ENCODE measurements at regions not wholly inside any gene's neighbourhood (a gene's known extent, or its start where the extent isn't known, plus 50 kb on each side); places are given as distances from the start of the nearest gene placed in this dataset.
"Not testable (repeated sequence)": the region's sequence is repeated elsewhere in the genome, so short reads cannot be mapped to it uniquely, and the experiment has no call there.

- CTCF ChIA-PET (ENCODE audit: partially characterized antibody), result no interaction called here
- Mint-ChIP-seq H3K36me3 (no peaks in the 10 kb centered on the region), H3K27ac (no peak overlapping the region), H3K27me3 (no peaks in the 10 kb centered on the region), H3K4me1 (no peaks in the 10 kb centered on the region), H3K9me3 (peaks cover 0 to 5% (median 3%) of the 10 kb centered on the region in 8 donors), H3K4me3 (no peak overlapping the region)
- no peaks in the 10 kb centered on the region for H3K36me3 ChIP-seq (ENCODE audit: insufficient read depth, low read length)
- intact Hi-C loops (cut with micrococcal nuclease), result no loop called here
- no peak overlapping the region for H3K4me3 ChIP-seq (ENCODE audit: low read length in 2 of 2)
- H3K4me1 ChIP-seq (ENCODE audit: insufficient read depth, low read length), result no peaks in the 10 kb centered on the region
- no peaks in the 10 kb centered on the region for H3K9me3 ChIP-seq (ENCODE audit: control insufficient read depth in 1 of 2, low read length in 2 of 2)
- DNase-seq, result no peak
- H3K27me3 ChIP-seq (ENCODE audit: insufficient read depth, low read length), result no peaks in the 10 kb centered on the region
- POLR2A ChIA-PET (ENCODE audit: partially characterized antibody), result no interaction called here
- no peak overlapping the region for H3K27ac ChIP-seq (ENCODE audit: low read depth, low read length)
These were observed 180.8 kb downstream of the VEGFC start for GRCh38 chr4:176611951-176612350.

GRCh38 chr4:176614793-176615192 is 177.9 kb downstream of the VEGFC start:
- ChIA-PET CTCF (ENCODE audit: partially characterized antibody) (no interaction called here), POLR2A (ENCODE audit: partially characterized antibody) (no interaction called here)
- Histone ChIP-seq H3K27ac (ENCODE audit: low read depth, low read length) (no peak overlapping the region), H3K27me3 (ENCODE audit: insufficient read depth, low read length) (no peaks in the 10 kb centered on the region), H3K4me1 (ENCODE audit: insufficient read depth, low read length) (no peaks in the 10 kb centered on the region), H3K4me3 (ENCODE audit: low read length in 2 of 2) (no peak overlapping the region), H3K9me3 (ENCODE audit: control insufficient read depth in 1 of 2, low read length in 2 of 2) (no peaks in the 10 kb centered on the region), H3K36me3 (ENCODE audit: insufficient read depth, low read length) (no peaks in the 10 kb centered on the region)
- DNase-seq, result no peak
- no peaks in the 10 kb centered on the region for H3K36me3 Mint-ChIP-seq
- no peak overlapping the region for H3K4me3 Mint-ChIP-seq
- intact Hi-C loops (cut with micrococcal nuclease), result no loop called here
- no peaks in the 10 kb centered on the region for H3K4me1 Mint-ChIP-seq
- H3K9me3 Mint-ChIP-seq, result peaks cover 0 to 5% (median 3%) of the 10 kb centered on the region in 8 donors
- no peaks in the 10 kb centered on the region for H3K27me3 Mint-ChIP-seq
- H3K27ac Mint-ChIP-seq, result no peak overlapping the region

GRCh38 chr4:176616151-176616550 is 176.6 kb downstream of the VEGFC start:
- Mint-ChIP-seq H3K36me3 (no peaks in the 10 kb centered on the region), H3K9me3 (peaks cover 0 to 5% (median 3%) of the 10 kb centered on the region in 8 donors), H3K27me3 (no peaks in the 10 kb centered on the region), H3K27ac (no peak overlapping the region), H3K4me3 (no peak overlapping the region), H3K4me1 (no peaks in the 10 kb centered on the region)
- H3K36me3 ChIP-seq (ENCODE audit: insufficient read depth, low read length), result no peaks in the 10 kb centered on the region
- no peaks in the 10 kb centered on the region for H3K27me3 ChIP-seq (ENCODE audit: insufficient read depth, low read length)
- DNase-seq, result no peak
- intact Hi-C loops (cut with micrococcal nuclease), result no loop called here
- no peaks in the 10 kb centered on the region for H3K9me3 ChIP-seq (ENCODE audit: control insufficient read depth in 1 of 2, low read length in 2 of 2)
- H3K4me3 ChIP-seq (ENCODE audit: low read length in 2 of 2), result no peak overlapping the region
- POLR2A ChIA-PET (ENCODE audit: partially characterized antibody), result no interaction called here
- CTCF ChIA-PET (ENCODE audit: partially characterized antibody), result no interaction called here
- no peaks in the 10 kb centered on the region for H3K4me1 ChIP-seq (ENCODE audit: insufficient read depth, low read length)
- H3K27ac ChIP-seq (ENCODE audit: low read depth, low read length), result no peak overlapping the region

GRCh38 chr4:176618138-176618537 is 174.6 kb downstream of the VEGFC start:
- no peaks in the 10 kb centered on the region for H3K36me3 Mint-ChIP-seq
- POLR2A ChIA-PET (ENCODE audit: partially characterized antibody), result no interaction called here
- Histone ChIP-seq H3K27me3 (ENCODE audit: insufficient read depth, low read length) (no peaks in the 10 kb centered on the region), H3K4me1 (ENCODE audit: insufficient read depth, low read length) (no peaks in the 10 kb centered on the region), H3K4me3 (ENCODE audit: low read length in 2 of 2) (no peak overlapping the region), H3K27ac (ENCODE audit: low read depth, low read length) (no peak overlapping the region), H3K36me3 (ENCODE audit: insufficient read depth, low read length) (no peaks in the 10 kb centered on the region), H3K9me3 (ENCODE audit: control insufficient read depth in 1 of 2, low read length in 2 of 2) (no peaks in the 10 kb centered on the region)
- intact Hi-C loops (cut with micrococcal nuclease), result no loop called here
- H3K4me1 Mint-ChIP-seq, result no peaks in the 10 kb centered on the region
- CTCF ChIA-PET (ENCODE audit: partially characterized antibody), result no interaction called here
- H3K4me3 Mint-ChIP-seq, result no peak overlapping the region
- no peak for DNase-seq
- peaks cover 0 to 4% (median 0%) of the 10 kb centered on the region in 8 donors for H3K9me3 Mint-ChIP-seq
- H3K27ac Mint-ChIP-seq, result no peak overlapping the region
- H3K27me3 Mint-ChIP-seq, result no peaks in the 10 kb centered on the region

- H3K27ac Mint-ChIP-seq, result no peak overlapping the region
- no peak overlapping the region for H3K27ac ChIP-seq (ENCODE audit: low read depth, low read length)
- H3K4me1 ChIP-seq (ENCODE audit: insufficient read depth, low read length), result no peaks in the 10 kb centered on the region
- H3K4me1 Mint-ChIP-seq, result no peaks in the 10 kb centered on the region
- H3K36me3 Mint-ChIP-seq, result no peaks in the 10 kb centered on the region
- H3K9me3 ChIP-seq (ENCODE audit: control insufficient read depth in 1 of 2, low read length in 2 of 2), result no peaks in the 10 kb centered on the region
- no peaks in the 10 kb centered on the region for H3K36me3 ChIP-seq (ENCODE audit: insufficient read depth, low read length)
- H3K9me3 Mint-ChIP-seq, result peaks cover 0 to 6% (median 2%) of the 10 kb centered on the region in 8 donors
- intact Hi-C loops (cut with micrococcal nuclease), result no loop called here
- H3K27me3 ChIP-seq (ENCODE audit: insufficient read depth, low read length), result no peaks in the 10 kb centered on the region
- no peak overlapping the region for H3K4me3 Mint-ChIP-seq
- ChIA-PET CTCF (ENCODE audit: partially characterized antibody) (no interaction called here), POLR2A (ENCODE audit: partially characterized antibody) (no interaction called here)
- H3K27me3 Mint-ChIP-seq, result no peaks in the 10 kb centered on the region
- no peak overlapping the region for H3K4me3 ChIP-seq (ENCODE audit: low read length in 2 of 2)
- DNase-seq, result no peak
These were observed 173.3 kb downstream of the VEGFC start for GRCh38 chr4:176619430-176619829.

GRCh38 chr4:176622251-176622948 is 170.3 kb downstream of the VEGFC start:
- Histone ChIP-seq H3K4me3 (ENCODE audit: low read length in 2 of 2) (no peak overlapping the region), H3K9me3 (ENCODE audit: control insufficient read depth in 1 of 2, low read length in 2 of 2) (no peaks in the 10 kb centered on the region), H3K27me3 (ENCODE audit: insufficient read depth, low read length) (no peaks in the 10 kb centered on the region), H3K27ac (ENCODE audit: low read depth, low read length) (no peak overlapping the region), H3K36me3 (ENCODE audit: insufficient read depth, low read length) (no peaks in the 10 kb centered on the region), H3K4me1 (ENCODE audit: insufficient read depth, low read length) (no peaks in the 10 kb centered on the region)
- H3K4me3 Mint-ChIP-seq, result no peak overlapping the region
- ChIA-PET CTCF (ENCODE audit: partially characterized antibody) (no interaction called here), POLR2A (ENCODE audit: partially characterized antibody) (no interaction called here)
- H3K27ac Mint-ChIP-seq, result no peak overlapping the region
- H3K27me3 Mint-ChIP-seq, result no peaks in the 10 kb centered on the region
- no peaks in the 10 kb centered on the region for H3K36me3 Mint-ChIP-seq
- intact Hi-C loops (cut with micrococcal nuclease), result no loop called here
- no peak for DNase-seq
- no peaks in the 10 kb centered on the region for H3K4me1 Mint-ChIP-seq
- peaks cover 0 to 8% (median 0%) of the 10 kb centered on the region in 8 donors for H3K9me3 Mint-ChIP-seq

GRCh38 chr4:176624983-176625610 is 167.6 kb downstream of the VEGFC start:
- H3K27ac ChIP-seq (ENCODE audit: low read depth, low read length); H3K36me3 ChIP-seq (ENCODE audit: insufficient read depth, low read length); H3K4me1 Mint-ChIP-seq; H3K27me3 Mint-ChIP-seq; H3K4me3 Mint-ChIP-seq; H3K9me3 Mint-ChIP-seq; intact Hi-C loops (cut with micrococcal nuclease); H3K4me3 ChIP-seq (ENCODE audit: low read length in 2 of 2); H3K27ac Mint-ChIP-seq; H3K9me3 ChIP-seq (ENCODE audit: control insufficient read depth in 1 of 2, low read length in 2 of 2); POLR2A ChIA-PET (ENCODE audit: partially characterized antibody); H3K36me3 Mint-ChIP-seq; DNase-seq; H3K4me1 ChIP-seq (ENCODE audit: insufficient read depth, low read length); CTCF ChIA-PET (ENCODE audit: partially characterized antibody); H3K27me3 ChIP-seq (ENCODE audit: insufficient read depth, low read length): not testable (repeated sequence)
